Gastrocnemius medialis (tissue), 4 donors: ENCODE measurements at regions not wholly inside any gene's neighbourhood (a gene's known extent, or its start where the extent isn't known, plus 50 kb on each side); places are given as distances from the start of the nearest gene placed in this dataset.

Experiments
- ATAC-seq, 2 donors: fragments of 150-250 bp; one replicate each; pipeline ENCODE4 v1.9.1; 2016
- DNase-seq, 2 donors: peaks; one replicate each; pipeline ENCODE4 v3.0.0-alpha.2; 2019
- H3K27ac ChIP-seq, 4 donors: fragments of 200-600 bp; sonication (generic); 1 replicate in 1 of 4; 2 replicates in 3 of 4; pipeline ENCODE4 v1.5.1; 2016 to 2018; ENCODE audit warnings: mild to moderate bottlenecking in 2 of 4, moderate library complexity in 1 of 4
- H3K27me3 ChIP-seq, 3 donors: fragments of 200-600 bp; sonication (generic) in 2 of 3; 1 replicate in 1 of 3; 2 replicates in 2 of 3; pipeline versions ENCODE4 v1.5.1 to v1.6.0; 2016 to 2019; ENCODE audit warnings: mild to moderate bottlenecking in 1 of 3, moderate library complexity in 1 of 3
- H3K36me3 ChIP-seq, 2 donors: fragments of 200-600 bp; sonication (generic) in 1 of 2; one replicate each; pipeline ENCODE4 v1.5.1; 2017 to 2018
- H3K4me1 ChIP-seq, 2 donors: fragments of 200-600 bp; sonication (generic) in 1 of 2; one replicate each; pipeline ENCODE4 v1.5.1; 2016 to 2017; ENCODE audit warnings: mild to moderate bottlenecking in 2 of 2
- H3K4me3 ChIP-seq, 4 donors: fragments of 200-600 bp; sonication (generic) in 3 of 4; 1 replicate in 1 of 4; 2 replicates in 3 of 4; pipeline ENCODE4 v1.5.1; 2016 to 2019; ENCODE audit warnings: mild to moderate bottlenecking in 2 of 4
- H3K9me3 ChIP-seq, 3 donors: fragments of 200-600 bp; sonication (generic) in 2 of 3; 1 replicate in 1 of 3; 2 replicates in 2 of 3; pipeline ENCODE4 v1.5.1; 2016 to 2019
- POLR2A ChIP-seq, 2 donors: fragments of 450-650 bp; IDR thresholded peaks; one replicate each; pipeline ENCODE4 v1.6.1; 2017; ENCODE audit warnings: antibody characterized with exemption in 2 of 2, mild to moderate bottlenecking in 2 of 2, moderate library complexity in 2 of 2
- in situ Hi-C, 4 donors: fragments of 200-750 bp; cut with MboI; loops; one replicate each; pipeline versions ENCODE4 v1.15.0 to v1.8.0; 2017; ENCODE audit warnings: low sequenced_read_pairs in 4 of 4
- intact Hi-C: fragments of 100-400 bp; cut with DNase I; formaldehyde crosslinking; loops from one replicate; pipeline ENCODE4 v1.15.1; 2023; ENCODE audit warnings: low total_unique reads
- TF ChIP-seq, protein P1 (sequence below), 5 experiments: fragments of 450-650 bp in 3 of 5; fragments of 200-600 bp in 2 of 5; sonication (generic) in 2 of 5; IDR thresholded peaks in 4 of 5; conservative IDR thresholded peaks in 1 of 5; 1 replicate in 4 of 5; 2 replicates in 1 of 5; pipeline ENCODE4 v1.5.1; 2016 to 2019; ENCODE audit warnings: antibody characterized with exemption in 5 of 5, mild to moderate bottlenecking in 3 of 5, moderate library complexity in 3 of 5

DNA sequence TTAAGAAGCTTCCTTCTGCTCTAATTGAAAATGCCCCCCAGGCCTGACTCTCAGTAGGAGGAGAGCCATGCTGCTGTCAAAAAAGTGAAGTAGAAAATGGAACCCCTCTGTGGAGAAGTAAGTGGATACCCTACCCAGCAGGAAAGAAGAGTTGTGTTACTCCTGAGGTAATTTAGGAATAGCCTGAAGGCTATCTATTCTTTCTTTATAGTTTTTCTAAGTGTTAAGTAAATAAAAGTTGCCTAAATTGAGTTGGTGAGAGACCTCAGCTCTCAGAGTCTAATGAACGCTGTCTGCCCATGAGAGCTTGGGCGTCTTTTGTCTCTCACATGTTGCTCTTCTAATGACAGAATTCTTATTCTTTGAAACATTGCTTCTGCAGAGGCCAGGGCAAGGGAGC, 116.2 kb downstream of the NSUN3 start:
- no peaks in the 10 kb centered on the region for H3K4me1 ChIP-seq
- TF ChIP-seq, protein P1, sequence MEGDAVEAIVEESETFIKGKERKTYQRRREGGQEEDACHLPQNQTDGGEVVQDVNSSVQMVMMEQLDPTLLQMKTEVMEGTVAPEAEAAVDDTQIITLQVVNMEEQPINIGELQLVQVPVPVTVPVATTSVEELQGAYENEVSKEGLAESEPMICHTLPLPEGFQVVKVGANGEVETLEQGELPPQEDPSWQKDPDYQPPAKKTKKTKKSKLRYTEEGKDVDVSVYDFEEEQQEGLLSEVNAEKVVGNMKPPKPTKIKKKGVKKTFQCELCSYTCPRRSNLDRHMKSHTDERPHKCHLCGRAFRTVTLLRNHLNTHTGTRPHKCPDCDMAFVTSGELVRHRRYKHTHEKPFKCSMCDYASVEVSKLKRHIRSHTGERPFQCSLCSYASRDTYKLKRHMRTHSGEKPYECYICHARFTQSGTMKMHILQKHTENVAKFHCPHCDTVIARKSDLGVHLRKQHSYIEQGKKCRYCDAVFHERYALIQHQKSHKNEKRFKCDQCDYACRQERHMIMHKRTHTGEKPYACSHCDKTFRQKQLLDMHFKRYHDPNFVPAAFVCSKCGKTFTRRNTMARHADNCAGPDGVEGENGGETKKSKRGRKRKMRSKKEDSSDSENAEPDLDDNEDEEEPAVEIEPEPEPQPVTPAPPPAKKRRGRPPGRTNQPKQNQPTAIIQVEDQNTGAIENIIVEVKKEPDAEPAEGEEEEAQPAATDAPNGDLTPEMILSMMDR (IDR thresholded peaks at IDR 0.05 in 4 of 5, conservative IDR thresholded peaks at IDR 0.05 in 1 of 5) = no peak
- no peak for TF ChIP-seq POLR2A (IDR thresholded peaks at IDR 0.05)
- no peak overlapping the region for H3K27ac ChIP-seq
- H3K27me3 ChIP-seq = no peaks in the 10 kb centered on the region
- no peak for ATAC-seq
- no peak overlapping the region for H3K4me3 ChIP-seq
- no peak for DNase-seq
- in situ Hi-C loops = no loop called here
- no peaks in the 10 kb centered on the region for H3K36me3 ChIP-seq
- intact Hi-C loops = no loop called here
- H3K9me3 ChIP-seq = no peaks in the 10 kb centered on the region

DNA sequence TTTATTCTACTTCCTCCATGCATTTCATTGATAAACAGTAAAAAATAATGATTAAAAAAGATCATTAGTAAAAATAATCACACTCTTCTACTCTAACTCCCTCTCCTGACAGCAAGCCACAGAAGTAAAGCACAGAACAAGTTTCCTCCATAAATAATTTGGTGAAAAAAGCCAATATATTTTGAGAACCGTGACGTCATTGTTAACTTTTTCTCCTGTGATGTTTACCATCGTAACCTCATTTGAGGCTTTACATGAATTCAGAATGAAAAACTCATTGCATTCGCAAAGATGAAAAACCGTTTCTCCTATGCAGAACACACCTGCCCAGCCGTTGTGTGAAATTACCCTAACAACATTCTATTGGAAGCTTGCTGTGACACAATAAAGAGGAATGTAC, 120.7 kb downstream of the NSUN3 start:
- Histone ChIP-seq H3K4me1 (no peaks in the 10 kb centered on the region), H3K36me3 (no peaks in the 10 kb centered on the region), H3K9me3 (no peaks in the 10 kb centered on the region), H3K27ac (no peak overlapping the region), H3K27me3 (no peaks in the 10 kb centered on the region), H3K4me3 (no peak overlapping the region)
- ATAC-seq (no peak), DNase-seq (no peak)
- TF ChIP-seq, protein P1 (IDR thresholded peaks at IDR 0.05 in 4 of 5, conservative IDR thresholded peaks at IDR 0.05 in 1 of 5) = no peak
- no peak for TF ChIP-seq POLR2A (IDR thresholded peaks at IDR 0.05)
- in situ Hi-C loops (no loop called here), intact Hi-C loops (no loop called here)

DNA sequence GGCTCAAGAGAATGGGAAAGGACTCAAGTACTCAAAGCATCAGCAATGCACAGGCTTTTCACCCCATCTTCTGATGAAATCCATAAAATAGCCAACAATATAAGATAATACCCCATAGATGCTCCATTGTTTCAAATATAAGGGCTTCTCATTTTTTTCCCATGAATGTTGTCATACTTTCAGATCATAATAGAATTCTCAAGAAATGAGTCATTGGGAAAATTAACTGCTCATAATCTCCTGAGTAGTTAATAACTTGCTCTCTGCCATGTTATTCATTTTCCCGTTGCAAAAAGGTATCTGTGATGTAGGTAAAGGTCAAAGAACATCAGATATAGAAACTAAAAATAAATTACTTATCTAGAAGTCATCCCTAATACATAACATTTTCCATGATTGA, 121.9 kb downstream of the NSUN3 start:
- DNase-seq (no peak), ATAC-seq (no peak)
- no peaks in the 10 kb centered on the region for H3K36me3 ChIP-seq
- in situ Hi-C loops (no loop called here), intact Hi-C loops (no loop called here)
- H3K4me1 ChIP-seq = no peaks in the 10 kb centered on the region
- TF ChIP-seq, protein P1 (IDR thresholded peaks at IDR 0.05 in 4 of 5, conservative IDR thresholded peaks at IDR 0.05 in 1 of 5) = no peak
- TF ChIP-seq POLR2A (IDR thresholded peaks at IDR 0.05) = no peak
- H3K4me3 ChIP-seq = no peak overlapping the region
- no peak overlapping the region for H3K27ac ChIP-seq
- H3K27me3 ChIP-seq = no peaks in the 10 kb centered on the region
- H3K9me3 ChIP-seq = no peaks in the 10 kb centered on the region

DNA sequence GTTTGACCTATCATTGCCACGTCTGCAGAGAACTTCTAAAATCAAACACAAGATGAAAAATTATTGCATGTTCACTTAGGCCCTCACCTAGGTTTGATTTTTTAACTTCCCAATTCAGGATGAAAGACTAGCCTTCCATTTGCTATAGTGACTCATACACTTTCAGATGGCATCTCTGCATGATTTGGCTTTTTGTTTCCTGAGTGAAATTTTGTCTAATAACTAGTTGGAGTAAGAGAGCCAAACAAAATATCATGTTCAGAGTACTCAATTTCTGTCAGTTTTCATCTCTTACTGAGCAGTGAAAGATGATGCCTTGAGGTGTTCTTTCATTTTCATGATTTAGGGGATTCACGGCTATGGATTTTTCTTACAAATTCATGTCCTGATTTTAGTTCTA, 122.9 kb downstream of the NSUN3 start:
- Histone ChIP-seq H3K9me3 (no peaks in the 10 kb centered on the region), H3K4me3 (no peak overlapping the region), H3K27me3 (no peaks in the 10 kb centered on the region), H3K4me1 (no peaks in the 10 kb centered on the region), H3K27ac (no peak overlapping the region), H3K36me3 (no peaks in the 10 kb centered on the region)
- in situ Hi-C loops = no loop called here
- ATAC-seq (no peak), DNase-seq (no peak)
- intact Hi-C loops = no loop called here
- TF ChIP-seq POLR2A (IDR thresholded peaks at IDR 0.05) = no peak
- TF ChIP-seq, protein P1 (IDR thresholded peaks at IDR 0.05 in 4 of 5, conservative IDR thresholded peaks at IDR 0.05 in 1 of 5) = no peak

DNA sequence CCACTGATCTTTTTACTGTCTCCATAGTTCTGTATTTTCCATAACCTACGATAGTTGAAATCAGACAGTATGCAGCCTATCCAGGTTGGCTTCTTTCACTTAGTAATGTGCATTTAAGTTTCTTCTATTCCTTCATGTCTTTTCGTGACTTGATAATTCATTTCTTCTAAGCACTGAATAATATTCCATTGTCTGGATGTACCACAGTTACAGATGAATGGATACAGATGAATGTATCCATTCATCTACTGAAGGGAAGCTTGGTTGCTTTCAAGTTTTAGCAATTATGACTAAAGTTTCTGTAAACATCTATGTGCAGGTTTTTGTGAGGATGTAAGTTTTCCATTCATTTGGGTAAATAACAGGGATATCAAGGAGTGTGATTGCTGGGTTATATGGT, 124.8 kb downstream of the NSUN3 start:
- DNase-seq = no peak
- Histone ChIP-seq H3K27ac (no peak overlapping the region), H3K4me1 (no peaks in the 10 kb centered on the region), H3K36me3 (no peaks in the 10 kb centered on the region), H3K9me3 (no peaks in the 10 kb centered on the region), H3K27me3 (no peaks in the 10 kb centered on the region), H3K4me3 (no peak overlapping the region)
- intact Hi-C loops = no loop called here
- TF ChIP-seq POLR2A (IDR thresholded peaks at IDR 0.05) = no peak
- TF ChIP-seq, protein P1 (IDR thresholded peaks at IDR 0.05 in 4 of 5, conservative IDR thresholded peaks at IDR 0.05 in 1 of 5) = no peak
- in situ Hi-C loops = no loop called here
- ATAC-seq = no peak
